ENCODE measurements at regions not wholly inside any gene's neighbourhood (a gene's known extent, or its start where the extent isn't known, plus 50 kb on each side); places are given as distances from the start of the nearest gene placed in this dataset.

DNA sequence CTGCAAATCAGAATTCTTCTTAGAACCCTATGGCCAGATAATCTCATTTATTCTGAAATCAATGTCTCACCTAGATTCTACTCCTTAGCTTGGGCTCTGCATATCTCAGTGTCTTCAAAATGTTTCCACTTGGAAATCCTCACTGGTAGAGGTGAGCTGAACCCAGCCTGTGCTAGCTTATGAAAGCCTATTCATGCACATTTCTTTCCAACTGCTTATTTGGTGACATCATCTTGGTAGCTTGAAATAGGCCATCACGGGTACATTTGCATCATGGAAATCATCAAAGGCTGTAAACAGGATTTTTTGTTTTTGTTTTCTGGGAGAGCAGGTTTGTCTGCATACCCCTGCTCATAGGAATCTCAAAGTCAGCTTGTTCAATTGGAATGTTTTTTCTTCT is 130.8 kb downstream of the KCNJ18 start:
- Histone ChIP-seq H3K4me3 (ENCODE audit: low read depth, low read length, poor library complexity, severe bottlenecking) (no peak overlapping the region), H3K36me3 (ENCODE audit: insufficient read depth, low read length, poor library complexity, severe bottlenecking) (no peaks in the 10 kb centered on the region), H3K4me1 (ENCODE audit: insufficient read depth, low read length, poor library complexity, severe bottlenecking) (no peaks in the 10 kb centered on the region), H3K27me3 (replicated peaks; ENCODE audit: insufficient read depth, low read depth, low read length, poor library complexity) (no peaks in the 10 kb centered on the region), H3K27ac (ENCODE audit: low read depth, low read length, poor library complexity, severe bottlenecking) (no peak overlapping the region), H3K9me3 (ENCODE audit: low read depth, low read length, poor library complexity, severe bottlenecking) (peaks cover 61% of the 10 kb centered on the region)
- intact Hi-C loops (cut with micrococcal nuclease; ENCODE audit: unreplicated experiment), result no loop called here
- no peak for DNase-seq (ENCODE audit: low spot score)
- ChIA-PET POLR2A (ENCODE audit: low non-redundant PET) (no interaction called here), CTCF (no interaction called here)
- no TSS peak for BruUV-seq (replicated peaks)
- TF ChIP-seq, protein P1, sequence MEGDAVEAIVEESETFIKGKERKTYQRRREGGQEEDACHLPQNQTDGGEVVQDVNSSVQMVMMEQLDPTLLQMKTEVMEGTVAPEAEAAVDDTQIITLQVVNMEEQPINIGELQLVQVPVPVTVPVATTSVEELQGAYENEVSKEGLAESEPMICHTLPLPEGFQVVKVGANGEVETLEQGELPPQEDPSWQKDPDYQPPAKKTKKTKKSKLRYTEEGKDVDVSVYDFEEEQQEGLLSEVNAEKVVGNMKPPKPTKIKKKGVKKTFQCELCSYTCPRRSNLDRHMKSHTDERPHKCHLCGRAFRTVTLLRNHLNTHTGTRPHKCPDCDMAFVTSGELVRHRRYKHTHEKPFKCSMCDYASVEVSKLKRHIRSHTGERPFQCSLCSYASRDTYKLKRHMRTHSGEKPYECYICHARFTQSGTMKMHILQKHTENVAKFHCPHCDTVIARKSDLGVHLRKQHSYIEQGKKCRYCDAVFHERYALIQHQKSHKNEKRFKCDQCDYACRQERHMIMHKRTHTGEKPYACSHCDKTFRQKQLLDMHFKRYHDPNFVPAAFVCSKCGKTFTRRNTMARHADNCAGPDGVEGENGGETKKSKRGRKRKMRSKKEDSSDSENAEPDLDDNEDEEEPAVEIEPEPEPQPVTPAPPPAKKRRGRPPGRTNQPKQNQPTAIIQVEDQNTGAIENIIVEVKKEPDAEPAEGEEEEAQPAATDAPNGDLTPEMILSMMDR (conservative IDR thresholded peaks at IDR 0.05; ENCODE audit: low read depth, low read length), result no peak
- no peak for TF ChIP-seq EZH2 (IDR thresholded peaks at IDR 0.05; ENCODE audit: borderline replicate concordance, low read depth, low read length, poor library complexity, severe bottlenecking)

DNA sequence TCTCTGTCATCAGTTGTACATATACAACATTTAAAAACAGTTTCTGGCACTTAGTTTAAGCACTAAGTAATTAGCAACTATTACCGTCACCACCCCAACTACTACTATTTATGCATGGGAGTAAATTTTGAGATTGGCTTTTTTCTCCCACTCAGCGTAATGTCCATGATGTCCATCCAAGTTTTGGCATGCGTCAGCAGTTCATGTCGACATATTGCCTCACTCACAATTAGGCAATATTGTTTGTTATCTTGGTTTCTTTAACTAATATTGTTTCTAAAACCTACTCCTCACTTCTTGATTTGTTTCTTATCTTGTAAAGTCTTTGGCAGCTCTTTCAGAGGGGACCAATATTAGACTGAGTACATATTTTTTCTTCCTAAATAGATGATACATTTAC is 131.3 kb downstream of the KCNJ18 start:
- no peaks in the 10 kb centered on the region for H3K4me1 ChIP-seq (ENCODE audit: insufficient read depth, low read length, poor library complexity, severe bottlenecking)
- H3K4me3 ChIP-seq (ENCODE audit: low read depth, low read length, poor library complexity, severe bottlenecking), result no peak overlapping the region
- no peak for TF ChIP-seq EZH2 (IDR thresholded peaks at IDR 0.05; ENCODE audit: borderline replicate concordance, low read depth, low read length, poor library complexity, severe bottlenecking)
- TF ChIP-seq, protein P1 (conservative IDR thresholded peaks at IDR 0.05; ENCODE audit: low read depth, low read length), result no peak
- CTCF ChIA-PET, result no interaction called here
- intact Hi-C loops (cut with micrococcal nuclease; ENCODE audit: unreplicated experiment), result no loop called here
- no TSS peak for BruUV-seq (replicated peaks)
- no peaks in the 10 kb centered on the region for H3K36me3 ChIP-seq (ENCODE audit: insufficient read depth, low read length, poor library complexity, severe bottlenecking)
- POLR2A ChIA-PET (ENCODE audit: low non-redundant PET), result no interaction called here
- DNase-seq (ENCODE audit: low spot score), result no peak
- no peak overlapping the region for H3K27ac ChIP-seq (ENCODE audit: low read depth, low read length, poor library complexity, severe bottlenecking)
- no peaks in the 10 kb centered on the region for H3K27me3 ChIP-seq (replicated peaks; ENCODE audit: insufficient read depth, low read depth, low read length, poor library complexity)
- peaks cover 56% of the 10 kb centered on the region for H3K9me3 ChIP-seq (ENCODE audit: low read depth, low read length, poor library complexity, severe bottlenecking)

DNA sequence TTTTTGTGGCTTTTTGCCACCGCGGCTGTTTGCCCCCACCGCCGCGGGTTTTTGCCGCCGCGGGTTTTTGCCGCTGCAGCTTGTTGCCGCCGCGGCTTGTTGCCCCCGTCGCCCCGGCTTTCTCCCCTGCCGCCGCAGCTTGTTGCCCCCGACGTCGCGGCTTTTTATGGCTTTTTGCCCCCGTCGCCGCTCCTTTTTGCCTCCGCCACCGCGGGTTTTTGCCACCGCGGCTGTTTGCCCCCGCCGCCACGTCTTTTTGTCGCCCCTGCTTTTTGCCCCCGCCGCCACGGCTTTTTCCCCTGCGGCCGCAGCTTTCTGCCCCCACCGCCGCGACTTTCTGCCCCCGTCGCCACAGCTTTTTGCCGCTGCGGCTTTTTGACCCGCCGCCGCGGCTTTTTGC is 149.5 kb downstream of the KCNJ18 start:
- CTCF ChIA-PET, result no interaction called here
- DNase-seq (ENCODE audit: low spot score), result no peak
- intact Hi-C loops (cut with micrococcal nuclease; ENCODE audit: unreplicated experiment), result no loop called here

More for the DNA sequence above, 149.5 kb downstream of the KCNJ18 start:
- Histone ChIP-seq H3K27me3 (replicated peaks; ENCODE audit: insufficient read depth, low read depth, low read length, poor library complexity) (no peaks in the 10 kb centered on the region), H3K27ac (ENCODE audit: low read depth, low read length, poor library complexity, severe bottlenecking) (no peak overlapping the region), H3K36me3 (ENCODE audit: insufficient read depth, low read length, poor library complexity, severe bottlenecking) (no peaks in the 10 kb centered on the region), H3K9me3 (ENCODE audit: low read depth, low read length, poor library complexity, severe bottlenecking) (peaks cover 4% of the 10 kb centered on the region), H3K4me1 (ENCODE audit: insufficient read depth, low read length, poor library complexity, severe bottlenecking) (no peaks in the 10 kb centered on the region), H3K4me3 (ENCODE audit: low read depth, low read length, poor library complexity, severe bottlenecking) (no peak overlapping the region)
- no peak for TF ChIP-seq EZH2 (IDR thresholded peaks at IDR 0.05; ENCODE audit: borderline replicate concordance, low read depth, low read length, poor library complexity, severe bottlenecking)
- TF ChIP-seq, protein P1 (conservative IDR thresholded peaks at IDR 0.05; ENCODE audit: low read depth, low read length), result no peak
- BruUV-seq (replicated peaks), result no TSS peak
- POLR2A ChIA-PET (ENCODE audit: low non-redundant PET), result no interaction called here
